HEK293T (cell line): ENCODE measurements at regions not wholly inside any gene's neighbourhood (a gene's known extent, or its start where the extent isn't known, plus 50 kb on each side); places are given as distances from the start of the nearest gene placed in this dataset.

Experiments
- ARNT ChIP-seq: fragments of 450-650 bp; IDR thresholded peaks from 2 replicates; pipeline ENCODE4 v1.6.1; 2017; ENCODE audit warnings: mild to moderate bottlenecking
- BHLHE40 ChIP-seq: fragments of 450-650 bp; IDR thresholded peaks from 2 replicates; pipeline ENCODE4 v1.6.1; 2016; ENCODE audit warnings: mild to moderate bottlenecking, moderate library complexity, borderline replicate concordance
- CTBP1 ChIP-seq: fragments of 450-650 bp; IDR thresholded peaks from 2 replicates; pipeline ENCODE4 v1.6.1; 2016; ENCODE audit warnings: borderline replicate concordance
- ELF4 ChIP-seq: fragments of 450-650 bp; IDR thresholded peaks from 2 replicates; pipeline ENCODE4 v1.6.1; 2017; ENCODE audit warnings: antibody characterized with exemption
- FOXA1 ChIP-seq: fragments of 450-650 bp; IDR thresholded peaks from 2 replicates; pipeline ENCODE4 v1.6.1; 2016; ENCODE audit warnings: mild to moderate bottlenecking
- FOXK2 ChIP-seq: fragments of 450-650 bp; IDR thresholded peaks from 2 replicates; pipeline ENCODE4 v1.6.1; 2016; ENCODE audit warnings: mild to moderate bottlenecking
- FOXM1 ChIP-seq: fragments of 450-650 bp; IDR thresholded peaks from 2 replicates; pipeline ENCODE4 v1.6.1; 2017; ENCODE audit warnings: mild to moderate bottlenecking, borderline replicate concordance
- HDGF ChIP-seq: fragments of 450-650 bp; IDR thresholded peaks from 2 replicates; pipeline ENCODE4 v1.6.1; 2017; ENCODE audit warnings: antibody characterized with exemption, borderline replicate concordance
- L3MBTL2 ChIP-seq: fragments of 450-650 bp; conservative IDR thresholded peaks from 2 replicates; pipeline ENCODE4 v1.6.1; 2016; ENCODE audit warnings: mild to moderate bottlenecking
- LEF1 ChIP-seq: fragments of 450-650 bp; IDR thresholded peaks from 2 replicates; pipeline ENCODE4 v1.6.1; 2017; ENCODE audit warnings: mild to moderate bottlenecking, borderline replicate concordance
- SP1 ChIP-seq: fragments of 450-650 bp; IDR thresholded peaks from 2 replicates; pipeline ENCODE4 v1.6.1; 2017
- SUZ12 ChIP-seq: fragments of 450-650 bp; IDR thresholded peaks from 2 replicates; pipeline ENCODE4 v1.6.1; 2016; ENCODE audit warnings: mild to moderate bottlenecking
- TARDBP ChIP-seq: fragments of 450-650 bp; IDR thresholded peaks from 2 replicates; pipeline ENCODE4 v1.6.1; 2016
- ZNF384 ChIP-seq: fragments of 450-650 bp; IDR thresholded peaks from 2 replicates; pipeline ENCODE4 v1.6.1; 2016

GRCh38 chr4:163264934-163265333 is 67.5 kb downstream of the NPY1R start:
- no peak for TF ChIP-seq ZNF384
- no peak for TF ChIP-seq SP1
- no peak for TF ChIP-seq BHLHE40
- TF ChIP-seq FOXM1, result no peak
- TF ChIP-seq LEF1, result no peak
- no peak for TF ChIP-seq FOXK2
- TF ChIP-seq ARNT, result no peak
- TF ChIP-seq CTBP1, result no peak
- TF ChIP-seq SUZ12, result no peak
- no peak for TF ChIP-seq FOXA1
- no peak for TF ChIP-seq TARDBP
- TF ChIP-seq HDGF, result no peak
- no peak for TF ChIP-seq L3MBTL2
- no peak for TF ChIP-seq ELF4
